GM21367 (cell line): ENCODE measurements at regions not wholly inside any gene's neighbourhood (a gene's known extent, or its start where the extent isn't known, plus 50 kb on each side); places are given as distances from the start of the nearest gene placed in this dataset.

Source experiments
- ATAC-seq: cut with Tn5 transposase; IDR thresholded peaks from one replicate; pipeline ENCODE4 v1.9.1; 2021; ENCODE audit not compliant: unreplicated experiment

DNA sequence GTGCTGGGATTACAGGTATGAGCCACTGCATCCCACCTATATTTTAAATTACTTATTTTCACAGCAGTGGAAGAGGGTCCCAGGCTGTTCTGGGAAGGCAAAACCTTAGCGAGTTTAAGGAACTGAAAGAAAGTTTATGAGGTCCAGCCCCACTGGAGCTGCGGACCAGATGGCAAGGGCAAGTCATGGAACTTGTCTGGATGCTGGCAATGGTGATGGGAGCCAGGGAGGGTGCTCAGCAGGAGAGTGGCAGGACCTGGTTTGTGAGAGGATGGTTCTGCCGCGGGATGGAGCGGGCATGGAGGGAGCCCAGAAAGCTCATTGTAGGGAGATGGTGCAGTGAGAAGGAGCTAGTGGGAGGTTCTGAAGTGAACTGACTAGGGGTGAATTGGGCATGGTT is 50.6 kb upstream of the SLC45A1 start:
- no peak for ATAC-seq

DNA sequence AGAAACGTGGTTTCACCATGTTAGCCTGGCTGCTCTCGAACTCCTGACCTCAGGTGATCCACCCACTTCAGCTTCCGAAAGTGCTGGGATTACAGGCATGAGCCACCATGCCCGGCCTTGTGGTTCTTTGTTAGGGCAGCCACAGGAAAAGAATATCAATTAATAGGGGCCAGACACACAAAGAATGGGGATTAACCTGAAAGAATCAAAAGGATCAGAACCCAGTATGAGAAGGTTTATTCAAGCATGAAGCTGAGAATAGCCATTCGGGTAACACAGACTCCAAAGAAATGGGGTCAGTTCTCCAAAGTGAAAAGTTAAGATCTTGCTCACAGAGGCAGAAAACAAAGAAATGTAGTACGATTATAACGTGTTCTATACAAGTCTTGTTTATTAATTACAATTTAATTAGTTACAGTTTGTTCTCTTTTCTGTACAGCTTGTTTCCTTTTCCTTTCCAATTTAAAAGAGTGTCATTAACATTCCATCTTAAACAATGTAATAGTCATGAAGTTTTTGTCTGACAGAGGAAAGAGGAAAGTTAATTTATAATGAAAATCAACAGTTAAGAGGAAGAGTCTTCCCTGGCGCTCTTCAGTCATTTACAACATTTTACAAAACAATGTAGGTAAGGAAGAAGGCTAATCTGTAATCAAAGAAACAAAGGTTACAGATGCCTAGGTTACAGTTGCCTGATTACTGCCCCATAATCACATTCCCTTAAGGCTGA is 51.3 kb upstream of the SLC45A1 start:
- ATAC-seq, result no peak

DNA sequence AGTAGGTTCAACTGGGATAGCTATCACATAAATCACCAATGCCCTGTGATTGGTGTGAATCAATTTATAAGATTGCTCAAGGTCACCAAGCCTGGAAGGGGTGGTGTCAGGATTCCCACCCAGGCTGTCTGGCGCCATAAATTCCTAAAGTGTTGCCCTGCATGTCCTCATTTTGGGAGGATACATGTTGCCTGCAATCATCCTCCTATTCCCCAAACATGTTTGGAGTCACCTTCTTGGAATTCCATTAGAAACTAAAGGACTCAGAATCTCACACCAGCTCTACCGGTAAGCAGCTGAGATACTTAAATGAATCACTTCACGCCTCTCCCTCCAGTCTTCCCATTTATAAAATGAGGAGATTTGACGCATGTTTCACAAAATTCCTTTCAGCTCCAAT is 54.1 kb upstream of the SLC45A1 start:
- no peak for ATAC-seq

DNA sequence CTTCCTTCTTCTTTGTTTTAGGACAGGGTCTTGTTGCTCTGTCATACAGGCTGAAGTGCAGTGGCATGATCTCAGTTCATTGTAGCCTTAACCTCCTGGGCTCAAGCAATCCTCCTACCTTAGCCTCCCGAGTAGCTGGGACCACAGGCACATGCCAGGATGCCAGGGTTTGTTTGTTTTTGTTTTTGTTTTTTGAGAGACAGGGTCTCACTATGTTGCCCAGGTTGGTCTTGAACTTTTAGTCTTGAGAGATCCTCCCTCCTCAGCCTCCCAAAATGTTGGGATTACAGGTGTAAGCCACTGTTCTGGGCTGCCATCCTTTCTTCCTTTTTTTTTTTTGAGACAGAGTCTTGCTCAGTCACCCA is 56.5 kb upstream of the SLC45A1 start:
- no peak for ATAC-seq

GRCh38 chr1:8259498-8260290 is 58.2 kb upstream of the SLC45A1 start:
- ATAC-seq, result no peak

- no peak for ATAC-seq
Observed at GRCh38 chr1:8257621-8258020, 60.3 kb upstream of the SLC45A1 start.

DNA sequence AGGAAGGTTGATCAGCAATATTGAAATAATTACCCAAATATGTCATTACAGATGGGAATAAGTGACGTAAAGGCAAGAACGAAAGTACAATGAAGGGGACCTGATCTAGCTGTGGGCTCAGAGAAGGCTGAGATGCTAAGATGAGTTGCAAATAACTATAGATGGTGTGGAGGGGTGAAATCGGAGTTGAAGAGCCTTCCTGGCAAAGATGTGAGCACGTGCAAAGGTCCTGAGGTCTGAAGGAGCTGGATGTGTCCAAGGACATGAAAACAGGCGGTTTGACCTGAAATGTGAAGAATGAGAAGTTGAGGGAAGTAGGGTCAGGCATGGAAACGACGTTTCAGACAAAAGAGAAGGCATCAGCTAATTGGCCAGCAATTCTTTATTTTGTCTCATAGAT is 61.6 kb upstream of the SLC45A1 start:
- no peak for ATAC-seq

GRCh38 chr1:8255712-8256111 is 62.2 kb upstream of the SLC45A1 start:
- no peak for ATAC-seq

DNA sequence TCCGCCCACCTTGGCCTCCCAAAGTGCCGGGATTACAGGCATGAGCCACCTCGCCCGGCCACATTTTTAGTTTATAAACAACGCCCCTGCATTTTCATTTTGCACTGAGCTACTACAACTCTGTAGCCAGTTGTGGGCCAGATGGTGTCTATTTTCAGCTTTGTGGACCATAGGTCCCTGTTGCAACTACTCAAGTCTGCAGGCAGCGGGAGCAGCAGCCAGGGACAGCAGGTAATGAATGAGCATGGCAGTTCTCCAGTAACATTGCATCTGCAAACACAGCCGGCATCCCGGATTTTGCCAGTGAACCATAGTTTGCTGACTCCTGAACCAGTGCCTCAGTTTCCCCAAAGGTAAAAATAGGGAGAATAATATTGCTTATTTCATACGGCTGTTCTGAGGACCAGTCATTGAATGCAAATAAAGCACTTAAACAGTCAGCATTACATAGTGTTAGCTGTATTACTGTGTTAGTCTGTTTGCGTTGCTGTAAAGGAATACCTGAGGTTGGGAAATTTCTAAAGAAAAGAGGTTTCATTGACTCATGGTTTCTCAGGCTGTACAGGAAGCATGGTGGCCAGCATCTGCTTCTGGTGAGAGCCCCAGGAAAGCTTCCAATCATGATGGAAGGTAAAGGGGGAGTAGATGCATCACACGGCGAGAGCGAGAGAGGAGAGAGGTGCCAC is 65.5 kb upstream of the SLC45A1 start:
- ATAC-seq, result no peak

DNA sequence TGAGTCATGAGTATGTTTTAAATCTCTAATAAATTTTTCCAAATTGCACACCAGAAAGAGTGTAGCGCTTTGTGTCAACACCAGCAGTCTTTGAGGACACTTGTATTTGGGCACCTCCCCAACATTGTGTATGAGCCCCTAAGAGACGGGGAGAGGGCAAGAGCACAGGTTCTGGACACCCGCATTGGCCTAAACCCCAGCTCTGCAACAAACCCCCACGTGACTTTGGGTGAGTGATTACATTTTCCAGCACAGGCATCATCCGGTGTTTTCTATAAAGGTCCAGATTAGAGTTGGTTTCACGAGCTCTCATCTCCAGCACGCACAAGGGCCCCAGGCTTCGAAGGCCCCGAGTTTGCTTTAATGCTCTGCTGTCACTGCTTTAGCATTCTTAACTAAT is 66.3 kb upstream of the SLC45A1 start:
- ATAC-seq, result no peak

- ATAC-seq, result no peak
Observed at GRCh38 chr1:8249838-8250237, 68.1 kb upstream of the SLC45A1 start.

DNA sequence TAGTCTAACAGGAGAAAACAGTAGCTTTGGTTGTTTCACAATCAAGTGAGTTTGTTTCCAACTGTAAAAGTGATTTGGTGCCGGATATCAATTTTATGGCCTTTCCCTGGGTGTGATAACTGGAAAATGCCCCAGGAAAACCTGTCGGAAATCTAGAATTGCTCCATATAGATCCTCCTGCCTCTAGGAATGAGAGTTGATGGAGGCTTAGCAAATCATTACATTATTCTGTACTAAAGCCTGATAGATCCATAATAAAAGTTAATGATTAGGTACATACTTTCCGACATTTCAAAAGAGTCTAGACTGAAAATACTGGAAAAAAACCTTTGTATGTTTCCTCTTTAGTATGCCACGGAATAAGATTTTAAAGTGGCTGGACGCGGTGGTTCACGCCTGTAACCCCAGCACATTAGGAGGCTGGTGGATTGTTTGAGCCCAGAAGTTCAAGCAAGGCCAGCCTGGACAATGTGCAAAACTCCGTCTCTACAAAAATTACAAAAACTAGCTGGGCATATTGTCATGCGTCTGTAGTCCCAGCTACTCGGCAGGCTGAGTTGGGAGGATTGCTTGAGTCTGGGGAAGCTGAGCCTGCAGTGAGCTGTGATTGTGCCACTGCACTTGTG is 70.0 kb upstream of the SLC45A1 start:
- no peak for ATAC-seq

DNA sequence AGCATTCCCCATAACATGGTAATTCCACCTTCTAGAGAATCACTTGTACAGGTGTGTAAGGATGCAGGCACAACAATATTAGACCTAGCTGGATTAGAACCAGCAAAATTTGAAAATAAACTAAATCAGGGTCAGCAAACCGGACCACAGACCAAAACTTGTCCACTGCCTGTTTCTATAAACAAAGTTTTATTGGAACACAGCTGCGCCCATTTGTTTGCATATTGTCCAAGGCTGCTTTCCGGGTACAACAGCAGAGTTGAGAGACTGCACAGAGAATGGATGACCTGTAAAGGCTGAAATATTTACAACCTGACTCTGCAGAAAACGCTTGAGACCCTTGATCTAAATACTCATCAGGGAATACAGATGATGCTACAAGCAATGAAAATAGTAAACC is 73.6 kb upstream of the SLC45A1 start:
- no peak for ATAC-seq

- no peak for ATAC-seq
Observed at GRCh38 chr1:8242498-8242897, 75.4 kb upstream of the SLC45A1 start.

DNA sequence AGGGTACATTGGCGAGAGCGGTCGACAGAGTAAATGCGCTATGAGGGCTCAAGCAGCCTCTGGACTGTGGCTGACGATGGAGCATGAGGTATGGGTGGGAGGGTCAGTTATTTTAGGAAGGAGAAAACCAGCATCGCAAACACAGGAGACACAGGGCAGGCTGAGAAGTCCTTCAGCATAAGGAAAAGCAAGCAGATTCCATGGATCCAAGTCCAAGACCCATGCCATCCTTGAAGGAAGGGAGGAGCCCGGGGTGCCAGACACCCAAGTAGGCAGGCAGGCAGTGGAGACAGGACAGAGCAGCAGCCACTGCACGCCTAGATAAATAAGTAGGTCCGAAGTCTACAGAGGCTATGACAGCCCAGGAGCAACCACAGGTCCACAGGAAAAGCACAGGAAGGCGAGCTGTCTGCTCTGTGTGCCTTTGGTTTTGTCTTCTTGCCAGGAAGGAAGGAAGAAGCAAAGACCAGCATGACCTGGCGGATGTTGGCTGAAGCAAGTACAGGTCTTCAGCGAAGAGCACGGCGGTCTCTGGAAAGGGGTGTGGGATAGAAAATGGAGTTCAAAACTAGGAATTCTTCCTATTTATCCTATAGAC is 76.4 kb upstream of the SLC45A1 start:
- no peak for ATAC-seq

DNA sequence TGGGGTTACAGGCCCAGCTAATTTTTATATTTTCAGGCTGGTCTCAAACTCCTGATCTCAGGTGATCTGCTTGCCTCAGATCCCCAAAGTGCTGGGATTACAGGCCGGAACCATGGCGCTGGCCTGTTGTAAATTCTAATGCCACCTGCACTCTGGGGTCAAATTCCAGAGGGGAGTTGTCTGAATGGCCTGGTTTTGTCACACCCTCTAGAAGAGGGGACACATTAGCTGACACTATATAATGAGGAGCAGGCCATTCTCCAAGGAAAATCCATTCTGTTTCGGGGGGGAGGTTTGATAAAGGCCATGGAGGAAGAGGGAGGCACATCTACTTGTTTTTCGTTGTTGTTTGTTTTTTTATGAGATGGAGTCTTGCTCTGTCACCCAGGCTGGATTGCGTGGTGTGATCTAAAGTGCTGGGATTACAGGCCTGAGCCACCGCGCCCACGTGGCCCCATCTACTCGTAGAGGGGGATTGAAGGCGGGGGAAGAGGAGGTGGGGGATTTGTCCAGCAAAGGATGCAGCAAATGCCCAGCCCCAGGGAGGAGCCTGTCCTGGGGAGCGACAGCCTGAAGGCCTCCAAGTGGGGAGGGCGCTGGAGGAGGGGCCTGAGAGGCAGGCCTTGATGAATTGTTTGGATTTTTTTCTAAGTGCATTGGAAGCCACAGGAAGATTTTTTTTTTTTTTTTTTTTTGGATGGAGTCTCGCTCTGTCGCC is 78.4 kb upstream of the SLC45A1 start:
- ATAC-seq, result no peak

DNA sequence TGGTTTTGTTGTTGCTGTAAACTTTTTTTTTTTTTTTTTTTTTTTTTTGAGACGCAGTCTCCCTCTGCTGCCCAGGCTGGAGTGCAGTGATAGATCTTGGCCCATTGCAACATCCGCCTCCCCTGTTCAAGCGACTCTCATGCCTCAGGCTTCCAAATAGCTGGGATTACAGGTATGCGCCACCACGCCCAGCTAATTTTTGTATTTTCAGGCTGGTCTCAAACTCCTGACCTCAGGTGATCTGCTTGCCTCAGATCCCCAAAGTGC is 78.9 kb upstream of the SLC45A1 start:
- no peak for ATAC-seq

- no peak for ATAC-seq
Observed at GRCh38 chr1:8238141-8239038, 79.5 kb upstream of the SLC45A1 start.

- ATAC-seq, result no peak
Observed at GRCh38 chr1:8232036-8232757, 85.7 kb upstream of the SLC45A1 start.
